Mesendoderm (in vitro differentiated cells): ENCODE measurements at regions not wholly inside any gene's neighbourhood (a gene's known extent, or its start where the extent isn't known, plus 50 kb on each side); places are given as distances from the start of the nearest gene placed in this dataset.

ENCODE experiments used
- DNase-seq: peaks from one replicate; pipeline ENCODE4 v3.0.0; 2013
- H2AK5ac ChIP-seq: 2 replicates; pipeline ENCODE4 v1.6.1; 2013; ENCODE audit warnings: low read length, inconsistent platforms
- H2BK120ac ChIP-seq: 2 replicates; pipeline ENCODE4 v1.6.1; 2013; ENCODE audit warnings: low read depth, mild to moderate bottlenecking, low read length, moderate library complexity, mixed read lengths
- H2BK15ac ChIP-seq: replicated peaks from 2 replicates; pipeline ENCODE4 v1.6.1; 2013; ENCODE audit warnings: low read depth, mild to moderate bottlenecking, moderate library complexity
- H2BK5ac ChIP-seq: 2 replicates; pipeline ENCODE4 v1.6.1; 2013; ENCODE audit warnings: low read length, inconsistent platforms
- H3K18ac ChIP-seq: 2 replicates; pipeline ENCODE4 v1.6.1; 2013; ENCODE audit warnings: mild to moderate bottlenecking, low read length, mixed read lengths
- H3K23ac ChIP-seq: one replicate; pipeline ENCODE4 v1.6.1; 2013; ENCODE audit warnings: low read length
- H3K27ac ChIP-seq: 2 replicates; pipeline ENCODE4 v1.5.1; 2013; ENCODE audit warnings: low read depth, mild to moderate bottlenecking, inconsistent platforms, low read length, moderate library complexity
- H3K27me3 ChIP-seq: 2 replicates; pipeline ENCODE4 v1.6.1; 2013; ENCODE audit warnings: low read length, control low read depth, mild to moderate bottlenecking, inconsistent platforms; ENCODE audit not compliant: insufficient read depth, poor library complexity
- H3K36me3 ChIP-seq: 2 replicates; pipeline ENCODE4 v1.6.1; 2013; ENCODE audit warnings: low read length, inconsistent platforms; ENCODE audit not compliant: control insufficient read depth, insufficient read depth
- H3K4ac ChIP-seq: one replicate; pipeline ENCODE4 v1.6.1; 2013; ENCODE audit warnings: low read depth, mild to moderate bottlenecking, low read length, moderate library complexity
- H3K4me1 ChIP-seq: 2 replicates; pipeline ENCODE4 v1.6.1; 2013; ENCODE audit warnings: low read depth, low read length, inconsistent platforms; ENCODE audit not compliant: control insufficient read depth
- H3K4me2 ChIP-seq: 2 replicates; pipeline ENCODE4 v1.6.1; 2013; ENCODE audit warnings: low read length
- H3K4me3 ChIP-seq: 2 replicates; pipeline ENCODE4 v1.5.1; 2013; ENCODE audit warnings: mild to moderate bottlenecking, low read length
- H3K56ac ChIP-seq: one replicate; pipeline ENCODE4 v1.6.1; 2013; ENCODE audit warnings: low read length
- H3K79me1 ChIP-seq: 2 replicates; pipeline ENCODE4 v1.6.1; 2013; ENCODE audit warnings: low read length, inconsistent platforms
- H3K79me2 ChIP-seq: 2 replicates; pipeline ENCODE4 v1.6.1; 2013; ENCODE audit warnings: mild to moderate bottlenecking, low read length; ENCODE audit not compliant: control insufficient read depth, insufficient read depth
- H3K9ac ChIP-seq: 2 replicates; pipeline ENCODE4 v1.6.1; 2013; ENCODE audit warnings: low read length, inconsistent platforms
- H4K5ac ChIP-seq: one replicate; pipeline ENCODE4 v1.6.1; 2013; ENCODE audit warnings: low read length
- H4K8ac ChIP-seq: one replicate; pipeline ENCODE4 v1.6.1; 2013; ENCODE audit warnings: low read depth, mild to moderate bottlenecking, control low read depth, low read length, moderate library complexity
- WGBS: extraction: QIAGEN DNeasy Blood & Tissue Kit; methylation state at CpG from one replicate; pipeline ENCODE4 v1.1.7; 2013; ENCODE audit warnings: low lambda C conversion rate, missing lambda C conversion rate; ENCODE audit not compliant: insufficient coverage; ENCODE audit errors: extremely low coverage; 5-methylcytosine and 5-hydroxymethylcytosine counted together

GRCh38 chr5:56498759-56499395 lies 265.7 kb upstream of the ANKRD55 start:
- no peak for DNase-seq
- Histone ChIP-seq H3K56ac (no peak overlapping the region), H3K36me3 (no peaks in the 10 kb centered on the region), H3K4me1 (peaks cover 7% of the 10 kb centered on the region), H3K4me2 (no peak overlapping the region), H3K79me2 (no peaks in the 10 kb centered on the region), H3K18ac (no peak overlapping the region), H2BK5ac (no peak overlapping the region), H3K27ac (no peak overlapping the region), H2BK120ac (no peak overlapping the region), H3K23ac (no peak overlapping the region), H3K27me3 (no peaks in the 10 kb centered on the region), H3K4ac (no peak overlapping the region), H3K79me1 (no peaks in the 10 kb centered on the region), H2BK15ac (no peak overlapping the region), H4K5ac (no peak overlapping the region), H3K4me3 (no peak overlapping the region), H4K8ac (no peak overlapping the region), H3K9ac (no peak overlapping the region), H2AK5ac (no peak overlapping the region)
- no CpG with 5 or more reads among the region's 24 CpGs for WGBS

- no peak overlapping the region for H4K8ac ChIP-seq
- H3K36me3 ChIP-seq: no peaks in the 10 kb centered on the region
- no peak overlapping the region for H2BK15ac ChIP-seq
- no peaks in the 10 kb centered on the region for H3K79me2 ChIP-seq
- H2BK5ac ChIP-seq: no peak overlapping the region
- H2AK5ac ChIP-seq: no peak overlapping the region
- no peak overlapping the region for H3K9ac ChIP-seq
- no peak overlapping the region for H3K4ac ChIP-seq
- H3K18ac ChIP-seq: no peak overlapping the region
- H3K56ac ChIP-seq: no peak overlapping the region
- no peak overlapping the region for H4K5ac ChIP-seq
- no CpG with 5 or more reads among the region's 5 CpGs for WGBS
- H3K79me1 ChIP-seq: no peaks in the 10 kb centered on the region
- H2BK120ac ChIP-seq: no peak overlapping the region
- H3K23ac ChIP-seq: no peak overlapping the region
- no peak overlapping the region for H3K27ac ChIP-seq
- H3K4me2 ChIP-seq: no peak overlapping the region
- no peak overlapping the region for H3K4me3 ChIP-seq
- H3K4me1 ChIP-seq: peaks cover 7% of the 10 kb centered on the region
- DNase-seq: no peak
- no peaks in the 10 kb centered on the region for H3K27me3 ChIP-seq
Measured at GRCh38 chr5:56496581-56497063, 263.5 kb upstream of the ANKRD55 start.

DNA sequence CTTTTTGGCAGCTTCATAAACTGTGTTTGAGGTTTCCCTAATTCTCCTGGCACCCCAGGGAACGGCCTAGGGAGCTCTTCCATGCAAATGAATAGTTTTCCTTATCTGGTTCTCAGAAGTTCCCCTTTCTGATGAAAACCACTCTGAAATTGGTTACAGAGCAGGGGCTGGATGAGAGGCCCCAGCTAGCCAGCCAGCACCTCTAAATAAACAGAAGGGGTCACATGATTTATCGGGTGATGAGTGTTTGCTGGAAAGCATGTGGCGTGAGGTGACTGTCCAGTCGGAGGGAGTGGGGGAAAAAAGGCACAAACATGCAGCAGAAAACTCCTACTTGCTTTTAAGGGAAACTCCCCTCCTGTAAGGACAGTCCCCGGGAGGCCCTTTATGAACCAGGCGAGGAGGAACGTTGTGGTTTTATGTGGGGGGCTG lies 261.2 kb upstream of the ANKRD55 start:
- no peak overlapping the region for H3K27ac ChIP-seq
- WGBS: no CpG with 5 or more reads among the region's 7 CpGs

DNA sequence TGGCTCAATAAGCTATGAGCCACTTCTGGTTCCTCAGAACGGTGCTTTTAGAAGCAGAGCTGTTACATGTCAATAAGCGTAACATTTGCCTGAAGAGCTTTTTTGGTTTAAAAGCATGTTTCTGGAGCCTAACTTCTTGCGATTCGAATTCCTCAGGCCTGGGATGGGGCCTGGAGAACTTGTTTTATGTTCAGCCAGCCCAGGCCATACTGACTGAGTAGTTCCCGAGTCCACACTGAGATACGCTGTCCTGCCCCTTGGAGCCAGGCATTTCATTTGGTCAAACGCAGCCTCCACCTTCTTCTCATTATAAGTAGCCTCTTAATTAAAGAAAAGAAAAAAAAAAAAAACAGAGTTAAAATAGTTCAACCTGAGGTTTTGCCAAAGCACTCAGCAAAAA lies 260.6 kb upstream of the ANKRD55 start:
- Histone ChIP-seq H2BK120ac (no peak overlapping the region), H4K8ac (no peak overlapping the region), H3K79me2 (no peaks in the 10 kb centered on the region), H3K27ac (no peak overlapping the region), H2BK15ac (no peak overlapping the region), H3K27me3 (no peaks in the 10 kb centered on the region), H4K5ac (no peak overlapping the region), H2AK5ac (no peak overlapping the region), H3K79me1 (no peaks in the 10 kb centered on the region), H3K56ac (no peak overlapping the region), H3K36me3 (no peaks in the 10 kb centered on the region), H2BK5ac (no peak overlapping the region), H3K4me1 (peaks cover 7% of the 10 kb centered on the region), H3K23ac (no peak overlapping the region), H3K18ac (no peak overlapping the region), H3K4me3 (no peak overlapping the region), H3K9ac (no peak overlapping the region), H3K4me2 (no peak overlapping the region), H3K4ac (no peak overlapping the region)
- no peak for DNase-seq
- no CpG with 5 or more reads among the region's 7 CpGs for WGBS

More for the DNA sequence above, 261.2 kb upstream of the ANKRD55 start:
- H4K8ac ChIP-seq: no peak overlapping the region
- no peaks in the 10 kb centered on the region for H3K79me1 ChIP-seq
- H3K4me2 ChIP-seq: no peak overlapping the region
- H3K4ac ChIP-seq: no peak overlapping the region
- H3K23ac ChIP-seq: no peak overlapping the region
- H3K27me3 ChIP-seq: no peaks in the 10 kb centered on the region
- no peak overlapping the region for H3K4me3 ChIP-seq
- no peaks in the 10 kb centered on the region for H3K79me2 ChIP-seq
- no peak overlapping the region for H2BK15ac ChIP-seq
- no peak overlapping the region for H2BK120ac ChIP-seq
- H3K9ac ChIP-seq: no peak overlapping the region
- H3K56ac ChIP-seq: no peak overlapping the region
- no peaks in the 10 kb centered on the region for H3K36me3 ChIP-seq
- no peak for DNase-seq
- no peak overlapping the region for H2AK5ac ChIP-seq
- no peak overlapping the region for H3K18ac ChIP-seq
- H3K4me1 ChIP-seq: peaks cover 7% of the 10 kb centered on the region
- H2BK5ac ChIP-seq: no peak overlapping the region
- no peak overlapping the region for H4K5ac ChIP-seq

DNA sequence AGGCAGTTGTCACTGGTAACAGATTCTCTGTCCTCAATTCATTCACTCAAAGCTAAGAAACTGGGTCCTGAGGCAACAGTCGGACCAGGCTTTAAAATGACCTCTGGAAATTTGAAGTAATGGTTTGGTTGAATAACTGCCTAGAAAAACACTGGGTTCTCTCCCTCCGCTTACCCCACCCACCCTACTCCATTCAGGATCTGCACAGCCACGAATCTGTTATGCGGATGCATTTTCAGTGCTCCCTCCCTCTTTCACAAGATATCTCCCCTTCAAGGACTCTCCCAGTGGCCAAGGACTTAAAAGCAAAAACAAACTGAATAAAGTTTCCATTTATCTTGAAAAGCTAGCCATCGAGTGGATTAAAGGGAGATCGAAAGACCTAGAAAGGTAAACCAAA lies 260.2 kb upstream of the ANKRD55 start:
- Histone ChIP-seq H3K27ac (no peak overlapping the region), H3K4me2 (no peak overlapping the region), H3K56ac (no peak overlapping the region), H2AK5ac (no peak overlapping the region), H4K5ac (no peak overlapping the region), H3K79me2 (no peaks in the 10 kb centered on the region), H3K27me3 (no peaks in the 10 kb centered on the region), H3K4me3 (no peak overlapping the region), H2BK120ac (no peak overlapping the region), H2BK15ac (no peak overlapping the region), H3K36me3 (no peaks in the 10 kb centered on the region), H3K23ac (no peak overlapping the region), H4K8ac (no peak overlapping the region), H3K4me1 (peaks cover 7% of the 10 kb centered on the region), H3K9ac (no peak overlapping the region), H3K4ac (no peak overlapping the region), H2BK5ac (no peak overlapping the region), H3K18ac (no peak overlapping the region), H3K79me1 (no peaks in the 10 kb centered on the region)
- DNase-seq: no peak
- no CpG with 5 or more reads among the region's 6 CpGs for WGBS

DNA sequence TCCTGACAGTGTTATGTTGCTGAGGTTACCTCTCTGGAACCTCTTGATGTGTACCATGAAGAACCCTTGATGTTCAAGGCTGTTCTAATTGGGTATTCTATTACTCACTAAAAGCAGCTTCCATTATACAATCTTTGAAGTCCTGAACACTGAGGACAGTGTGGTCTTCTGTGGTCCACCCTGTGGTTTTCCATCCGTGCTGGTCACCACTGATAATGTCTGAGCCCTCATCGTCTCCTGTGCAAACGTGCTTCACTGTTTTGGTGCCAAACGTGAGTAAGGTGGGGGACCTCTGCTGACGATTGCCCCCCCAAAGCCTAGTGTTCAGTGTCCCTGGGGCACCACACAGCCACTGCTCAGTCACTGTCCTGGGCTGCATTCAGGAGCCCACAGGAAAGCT lies 259.7 kb upstream of the ANKRD55 start:
- Histone ChIP-seq H3K36me3 (no peaks in the 10 kb centered on the region), H3K23ac (no peak overlapping the region), H3K9ac (no peak overlapping the region), H2AK5ac (no peak overlapping the region), H3K4me2 (no peak overlapping the region), H2BK15ac (no peak overlapping the region), H3K27me3 (no peaks in the 10 kb centered on the region), H2BK5ac (no peak overlapping the region), H3K4me3 (no peak overlapping the region), H2BK120ac (no peak overlapping the region), H3K27ac (no peak overlapping the region), H4K8ac (no peak overlapping the region), H3K79me2 (no peaks in the 10 kb centered on the region), H4K5ac (no peak overlapping the region), H3K4ac (no peak overlapping the region), H3K18ac (no peak overlapping the region), H3K4me1 (peaks cover 7% of the 10 kb centered on the region), H3K79me1 (no peaks in the 10 kb centered on the region), H3K56ac (no peak overlapping the region)
- no CpG with 5 or more reads among the region's 5 CpGs for WGBS
- DNase-seq: no peak
